Breast epithelium (tissue), 4 donors: ENCODE measurements at regions not wholly inside any gene's neighbourhood (a gene's known extent, or its start where the extent isn't known, plus 50 kb on each side); places are given as distances from the start of the nearest gene placed in this dataset.

ENCODE experiments used
- DNase-seq, 2 donors: peaks; one replicate each; pipeline ENCODE4 v3.0.0-alpha.2; 2019; ENCODE audit warnings: low spot score in 2 of 2
- H3K27ac ChIP-seq, 2 donors: fragments of 200-600 bp; sonication (generic) in 1 of 2; one replicate each; pipeline ENCODE4 v1.5.1; 2016 to 2019; ENCODE audit warnings: mild to moderate bottlenecking in 1 of 2
- H3K27me3 ChIP-seq, 2 donors: fragments of 200-600 bp; sonication (generic) in 1 of 2; one replicate each; pipeline versions ENCODE4 v1.5.1 to v1.6.0; 2017 to 2019; ENCODE audit warnings: control low read depth in 1 of 2, mild to moderate bottlenecking in 1 of 2
- H3K36me3 ChIP-seq: fragments of 200-600 bp; one replicate; pipeline ENCODE4 v1.5.1; 2019
- H3K4me1 ChIP-seq, 2 donors: fragments of 200-600 bp; sonication (generic); one replicate each; pipeline ENCODE4 v1.5.1; 2016 to 2019; ENCODE audit warnings: control low read depth in 1 of 2
- H3K4me3 ChIP-seq, 3 donors: fragments of 200-600 bp; sonication (generic); 1 replicate in 2 of 3; 2 replicates in 1 of 3; pipeline ENCODE4 v1.5.1; 2016 to 2019; ENCODE audit warnings: mild to moderate bottlenecking in 3 of 3, moderate library complexity in 2 of 3
- H3K9me3 ChIP-seq, 2 donors: fragments of 200-600 bp; sonication (generic) in 1 of 2; one replicate each; pipeline ENCODE4 v1.5.1; 2016 to 2019; ENCODE audit warnings: control low read depth in 1 of 2
- POLR2A ChIP-seq: fragments of 450-650 bp; IDR thresholded peaks from one replicate; pipeline ENCODE4 v1.6.1; 2016; ENCODE audit warnings: antibody characterized with exemption, mild to moderate bottlenecking, moderate library complexity
- POLR2AphosphoS5 ChIP-seq, 3 donors: sonication (generic); formaldehyde crosslinking; IDR thresholded peaks; one replicate each; pipeline ENCODE4 v1.6.1; 2017; ENCODE audit warnings: antibody characterized with exemption in 3 of 3
- intact Hi-C: fragments of 100-400 bp; cut with DNase I; formaldehyde crosslinking; loops from one replicate; pipeline ENCODE4 v1.15.1; 2023; ENCODE audit warnings: low total_unique reads
- TF ChIP-seq, protein P1 (sequence below), 3 donors: fragments of 450-650 bp; IDR thresholded peaks; one replicate each; pipeline ENCODE4 v1.5.1; 2016 to 2017; ENCODE audit warnings: antibody characterized with exemption in 3 of 3, mild to moderate bottlenecking in 3 of 3, moderate library complexity in 3 of 3

DNA sequence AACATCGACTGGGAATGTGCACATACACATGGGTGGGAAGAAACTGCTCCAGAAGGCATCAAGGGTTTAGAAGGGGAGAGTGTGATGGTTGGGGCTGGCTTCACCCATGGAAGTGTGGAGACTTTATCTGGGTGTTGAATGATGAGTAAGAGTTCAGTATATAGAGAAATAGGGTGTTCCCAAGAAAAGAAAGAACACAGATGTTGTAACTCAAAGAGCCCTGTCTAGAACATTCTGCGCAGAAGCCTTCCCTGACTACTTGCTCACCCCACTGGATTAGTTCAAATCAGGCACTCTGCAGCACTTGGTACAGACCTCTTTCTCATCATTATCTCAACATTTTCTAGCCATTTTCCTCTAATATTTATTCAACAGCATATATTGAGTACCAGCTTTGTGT is 491.7 kb downstream of the SNAPC1 start:
- no peaks in the 10 kb centered on the region for H3K9me3 ChIP-seq
- H3K36me3 ChIP-seq = no peaks in the 10 kb centered on the region
- H3K4me1 ChIP-seq = no peaks in the 10 kb centered on the region
- H3K27ac ChIP-seq = no peak overlapping the region
- no peak for DNase-seq
- intact Hi-C loops = no loop called here
- H3K4me3 ChIP-seq = no peak overlapping the region
- TF ChIP-seq POLR2AphosphoS5 (IDR thresholded peaks at IDR 0.05) = no peak
- TF ChIP-seq POLR2A = no peak
- TF ChIP-seq, protein P1, sequence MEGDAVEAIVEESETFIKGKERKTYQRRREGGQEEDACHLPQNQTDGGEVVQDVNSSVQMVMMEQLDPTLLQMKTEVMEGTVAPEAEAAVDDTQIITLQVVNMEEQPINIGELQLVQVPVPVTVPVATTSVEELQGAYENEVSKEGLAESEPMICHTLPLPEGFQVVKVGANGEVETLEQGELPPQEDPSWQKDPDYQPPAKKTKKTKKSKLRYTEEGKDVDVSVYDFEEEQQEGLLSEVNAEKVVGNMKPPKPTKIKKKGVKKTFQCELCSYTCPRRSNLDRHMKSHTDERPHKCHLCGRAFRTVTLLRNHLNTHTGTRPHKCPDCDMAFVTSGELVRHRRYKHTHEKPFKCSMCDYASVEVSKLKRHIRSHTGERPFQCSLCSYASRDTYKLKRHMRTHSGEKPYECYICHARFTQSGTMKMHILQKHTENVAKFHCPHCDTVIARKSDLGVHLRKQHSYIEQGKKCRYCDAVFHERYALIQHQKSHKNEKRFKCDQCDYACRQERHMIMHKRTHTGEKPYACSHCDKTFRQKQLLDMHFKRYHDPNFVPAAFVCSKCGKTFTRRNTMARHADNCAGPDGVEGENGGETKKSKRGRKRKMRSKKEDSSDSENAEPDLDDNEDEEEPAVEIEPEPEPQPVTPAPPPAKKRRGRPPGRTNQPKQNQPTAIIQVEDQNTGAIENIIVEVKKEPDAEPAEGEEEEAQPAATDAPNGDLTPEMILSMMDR (IDR thresholded peaks at IDR 0.05) = no peak
- H3K27me3 ChIP-seq = no peaks in the 10 kb centered on the region

DNA sequence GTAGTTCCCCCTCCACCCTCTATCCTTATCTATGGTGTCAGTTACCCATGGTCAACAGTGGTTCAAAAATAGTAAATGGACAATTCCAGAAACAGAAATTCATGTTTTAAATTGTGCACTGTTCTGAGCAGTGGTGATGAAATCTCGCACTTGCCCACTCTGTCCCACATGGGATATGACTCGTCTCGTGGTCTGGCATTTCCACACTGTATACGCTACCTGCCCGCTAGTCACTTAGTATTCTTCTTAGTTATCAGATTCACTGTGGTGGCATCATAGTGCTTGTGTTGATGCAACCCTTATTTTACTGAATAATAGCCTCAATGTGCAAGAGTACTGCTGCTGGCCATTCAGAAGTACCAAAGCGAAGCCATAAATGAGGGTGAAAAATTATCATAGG is 507.0 kb downstream of the SNAPC1 start:
- TF ChIP-seq POLR2AphosphoS5 (IDR thresholded peaks at IDR 0.05) = no peak
- no peaks in the 10 kb centered on the region for H3K27me3 ChIP-seq
- H3K9me3 ChIP-seq = no peaks in the 10 kb centered on the region
- no peak overlapping the region for H3K27ac ChIP-seq
- H3K4me3 ChIP-seq = no peak overlapping the region
- no peak for DNase-seq
- intact Hi-C loops = no loop called here
- H3K4me1 ChIP-seq = no peaks in the 10 kb centered on the region
- H3K36me3 ChIP-seq = no peaks in the 10 kb centered on the region

DNA sequence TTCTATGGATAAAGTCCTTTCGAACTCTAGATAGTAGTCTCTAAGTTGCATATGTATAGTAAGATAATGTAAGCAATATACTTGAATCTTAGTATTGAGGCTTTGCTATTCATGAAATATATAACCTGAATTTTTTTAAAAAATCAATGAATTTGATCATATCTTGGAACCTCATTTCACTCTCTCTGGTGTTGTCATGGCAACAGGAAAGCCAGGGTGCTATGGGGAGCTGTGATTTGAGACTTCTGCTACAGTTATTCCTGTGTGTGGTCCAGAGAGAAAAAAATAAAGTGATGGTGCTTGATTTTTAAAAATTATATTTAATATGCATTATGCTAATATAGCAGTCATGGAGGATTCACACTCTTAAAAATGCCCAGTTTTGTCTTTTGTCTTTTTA is 508.0 kb downstream of the SNAPC1 start:
- H3K27ac ChIP-seq = no peak overlapping the region
- no peaks in the 10 kb centered on the region for H3K27me3 ChIP-seq
- DNase-seq = no peak
- intact Hi-C loops = no loop called here
- H3K9me3 ChIP-seq = no peaks in the 10 kb centered on the region
- no peaks in the 10 kb centered on the region for H3K4me1 ChIP-seq
- TF ChIP-seq POLR2A (no peak), POLR2AphosphoS5 (IDR thresholded peaks at IDR 0.05) (no peak)
- TF ChIP-seq, protein P1 (IDR thresholded peaks at IDR 0.05) = no peak
- H3K4me3 ChIP-seq = no peak overlapping the region
- no peaks in the 10 kb centered on the region for H3K36me3 ChIP-seq

DNA sequence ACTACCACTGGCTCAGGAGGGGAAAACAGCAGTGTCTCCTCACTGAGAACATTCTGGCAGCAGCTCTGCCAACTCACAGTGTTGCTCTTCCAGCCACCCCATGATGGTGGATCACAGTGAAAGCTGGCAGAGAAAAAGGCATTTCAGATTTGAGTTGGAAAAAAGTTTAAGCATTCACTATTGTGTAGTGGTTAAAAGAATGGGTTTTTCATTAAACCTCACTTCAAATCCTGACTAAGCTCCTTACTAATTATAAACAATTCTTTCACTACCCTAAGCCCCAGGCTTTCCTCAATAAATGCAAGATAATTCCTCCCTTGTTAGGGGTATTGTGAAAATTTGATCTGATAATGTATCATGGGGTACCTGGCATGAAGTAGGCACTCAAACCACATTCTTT is 518.1 kb downstream of the SNAPC1 start:
- H3K9me3 ChIP-seq = no peaks in the 10 kb centered on the region
- no peaks in the 10 kb centered on the region for H3K4me1 ChIP-seq
- no peak for DNase-seq
- H3K27me3 ChIP-seq = no peaks in the 10 kb centered on the region
- intact Hi-C loops = no loop called here
- no peaks in the 10 kb centered on the region for H3K36me3 ChIP-seq
- H3K27ac ChIP-seq = no peak overlapping the region
- TF ChIP-seq POLR2A (no peak), POLR2AphosphoS5 (IDR thresholded peaks at IDR 0.05) (no peak)
- TF ChIP-seq, protein P1 (IDR thresholded peaks at IDR 0.05) = no peak
- H3K4me3 ChIP-seq = no peak overlapping the region

DNA sequence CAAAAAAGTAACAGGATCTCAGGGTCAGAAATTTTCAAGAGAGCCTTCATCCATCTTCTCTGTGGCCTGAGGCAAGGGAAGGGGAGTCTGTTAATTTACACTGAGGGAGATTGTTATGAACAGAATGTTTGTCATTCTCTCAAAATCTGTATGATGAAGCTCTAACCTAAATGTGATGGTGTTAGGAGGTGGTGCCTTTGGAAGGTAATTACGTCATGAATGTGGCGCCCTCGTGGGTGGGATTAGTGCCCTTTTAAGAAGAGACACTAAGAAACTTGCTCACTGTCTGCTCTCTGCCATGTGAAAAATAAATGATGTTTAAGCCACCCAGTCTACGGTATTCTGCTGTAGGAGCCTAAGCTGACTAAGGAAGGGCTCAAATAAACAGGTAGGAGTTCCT is 521.6 kb downstream of the SNAPC1 start:
- no peak for DNase-seq
- Histone ChIP-seq H3K9me3 (no peaks in the 10 kb centered on the region), H3K4me1 (no peaks in the 10 kb centered on the region), H3K27ac (no peak overlapping the region), H3K27me3 (no peaks in the 10 kb centered on the region), H3K4me3 (no peak overlapping the region), H3K36me3 (no peaks in the 10 kb centered on the region)
- TF ChIP-seq, protein P1 (IDR thresholded peaks at IDR 0.05) = no peak
- TF ChIP-seq POLR2A (no peak), POLR2AphosphoS5 (IDR thresholded peaks at IDR 0.05) (no peak)
- intact Hi-C loops = no loop called here

DNA sequence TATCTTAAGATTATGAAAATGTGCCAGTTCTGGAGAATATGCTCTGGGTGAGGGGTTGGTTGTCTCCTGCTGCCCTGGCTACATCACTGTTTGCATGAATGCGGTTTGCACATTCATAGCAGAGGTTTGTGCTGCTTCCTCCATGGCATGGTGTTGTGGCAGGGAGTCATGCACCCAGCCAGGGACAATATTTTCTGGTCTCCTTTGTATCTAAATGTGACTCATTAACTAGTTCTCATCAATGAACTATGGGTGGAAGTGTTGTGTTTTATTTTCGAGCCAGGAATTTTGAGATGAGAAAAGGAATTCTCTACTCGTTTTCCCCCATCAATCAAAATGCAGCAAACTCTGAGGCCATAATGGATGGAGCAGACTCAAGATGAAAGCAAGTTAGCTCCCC is 527.3 kb downstream of the SNAPC1 start:
- Histone ChIP-seq H3K4me1 (no peaks in the 10 kb centered on the region), H3K4me3 (no peak overlapping the region), H3K9me3 (no peaks in the 10 kb centered on the region), H3K27ac (no peak overlapping the region), H3K27me3 (no peaks in the 10 kb centered on the region), H3K36me3 (no peaks in the 10 kb centered on the region)
- intact Hi-C loops = no loop called here
- TF ChIP-seq POLR2A (no peak), POLR2AphosphoS5 (IDR thresholded peaks at IDR 0.05) (no peak)
- TF ChIP-seq, protein P1 (IDR thresholded peaks at IDR 0.05) = no peak
- DNase-seq = no peak
